GM23338 (cell line): ENCODE measurements at regions not wholly inside any gene's neighbourhood (a gene's known extent, or its start where the extent isn't known, plus 50 kb on each side); places are given as distances from the start of the nearest gene placed in this dataset.
A peak's percentile ranks its signal among the peaks of the same experiment; 100 is the strongest.

Experiments
- ATAC-seq: fragments of 200-7000 bp; cut with Tn5 transposase; 3 replicates; pipeline ENCODE4 v1.9.1; 2020
- DNase-seq: peaks from one replicate; pipeline ENCODE4 v3.0.0-alpha.2; 2015; ENCODE audit warnings: low spot score
- H2AFZ ChIP-seq: fragments of 200-600 bp; sonication (generic); 2 replicates; pipeline ENCODE4 v1.8.0; 2016; ENCODE audit warnings: antibody characterized with exemption, mild to moderate bottlenecking, moderate library complexity
- H3F3A ChIP-seq: fragments of 200-600 bp; sonication (generic); replicated peaks from 2 replicates; pipeline ENCODE4 v1.8.0; 2017; ENCODE audit warnings: antibody characterized with exemption, mixed run types, low read depth
- H3K27ac ChIP-seq: fragments of 200-600 bp; sonication (generic); 2 replicates; pipeline ENCODE4 v1.6.1; 2016; ENCODE audit warnings: low read depth
- H3K27me3 ChIP-seq: fragments of 200-600 bp; sonication (generic); 2 replicates; pipeline ENCODE4 v1.8.0; 2016; ENCODE audit warnings: mild to moderate bottlenecking, mixed run types, moderate library complexity; ENCODE audit not compliant: insufficient read depth
- H3K36me3 ChIP-seq: fragments of 200-600 bp; sonication (generic); 2 replicates; pipeline ENCODE4 v1.8.0; 2016; ENCODE audit warnings: mild to moderate bottlenecking; ENCODE audit not compliant: insufficient read depth
- H3K4me1 ChIP-seq: fragments of 200-600 bp; sonication (generic); 2 replicates; pipeline ENCODE4 v1.8.0; 2016; ENCODE audit warnings: mild to moderate bottlenecking, moderate library complexity; ENCODE audit not compliant: insufficient read depth
- H3K4me2 ChIP-seq: fragments of 200-600 bp; sonication (generic); 2 replicates; pipeline ENCODE4 v1.7.1; 2017; ENCODE audit warnings: mixed run types
- H3K4me3 ChIP-seq: fragments of 200-600 bp; sonication (generic); 2 replicates; pipeline ENCODE4 v1.6.1; 2016; ENCODE audit warnings: mixed run types
- H3K79me2 ChIP-seq: fragments of 200-600 bp; sonication (generic); replicated peaks from 2 replicates; pipeline ENCODE4 v1.8.0; 2017; ENCODE audit warnings: mild to moderate bottlenecking; ENCODE audit not compliant: insufficient read depth
- H3K9me2 ChIP-seq: fragments of 200-600 bp; sonication (generic); 2 replicates; pipeline ENCODE4 v1.8.0; 2017; ENCODE audit not compliant: insufficient read depth
- H4K20me1 ChIP-seq: fragments of 200-600 bp; sonication (generic); replicated peaks from 2 replicates; pipeline ENCODE4 v1.8.0; 2017; ENCODE audit warnings: mild to moderate bottlenecking; ENCODE audit not compliant: insufficient read depth
- H3K27ac Mint-ChIP-seq: 2 replicates; pipeline ENCODE4 v1.8.0; 2020; ENCODE audit warnings: inconsistent platforms, mild to moderate bottlenecking, moderate library complexity, mixed read lengths
- H3K27me3 Mint-ChIP-seq: 3 replicates; pipeline ENCODE4 v1.8.0; 2022; ENCODE audit warnings: low read depth, mild to moderate bottlenecking, moderate library complexity, mixed read lengths, inconsistent platforms; ENCODE audit not compliant: insufficient read depth, poor library complexity
- H3K36me3 Mint-ChIP-seq: 3 replicates; pipeline ENCODE4 v1.8.0; 2021; ENCODE audit warnings: low read depth, mild to moderate bottlenecking, inconsistent platforms, moderate library complexity, mixed read lengths
- H3K4me1 Mint-ChIP-seq: 3 replicates; pipeline ENCODE4 v1.8.0; 2020; ENCODE audit warnings: mild to moderate bottlenecking, inconsistent platforms, mixed read lengths
- H3K4me3 Mint-ChIP-seq: 3 replicates; pipeline ENCODE4 v1.8.0; 2021; ENCODE audit warnings: moderate library complexity, mild to moderate bottlenecking, inconsistent platforms, mixed read lengths
- H3K9me3 Mint-ChIP-seq: 3 replicates; pipeline ENCODE4 v1.8.0; 2020; ENCODE audit warnings: moderate library complexity, mild to moderate bottlenecking, inconsistent platforms, mixed read lengths
- CTCF ChIP-seq, 2 experiments: fragments of 200-600 bp in 1 of 2; sonication (generic) in 1 of 2; conservative IDR thresholded peaks; 2 replicates each; pipeline versions ENCODE4 v1.5.1 to v1.6.1; 2016 to 2017; ENCODE audit warnings: antibody characterized with exemption in 2 of 2, low read depth in 2 of 2, mild to moderate bottlenecking in 2 of 2, moderate library complexity in 1 of 2
- EZH2phosphoT487 ChIP-seq: fragments of 200-600 bp; sonication (generic); IDR thresholded peaks from one replicate; pipeline ENCODE4 v1.8.1; 2018; ENCODE audit warnings: antibody characterized with exemption; ENCODE audit not compliant: unreplicated experiment
- NANOG ChIP-seq: IDR thresholded peaks from 2 replicates; pipeline ENCODE4 v1.6.1; 2016; ENCODE audit warnings: antibody characterized with exemption, borderline replicate concordance
- POLR2AphosphoS5 ChIP-seq: IDR thresholded peaks from 2 replicates; pipeline ENCODE4 v1.6.1; 2016; ENCODE audit warnings: antibody characterized with exemption, low read depth
- REST ChIP-seq: IDR thresholded peaks from one replicate; pipeline ENCODE4 v1.6.1; 2018; ENCODE audit warnings: antibody characterized with exemption; ENCODE audit not compliant: unreplicated experiment
- ZNF114 ChIP-seq: fragments of 250-450 bp; sonication (Bioruptor Pico); IDR thresholded peaks from 2 replicates; pipeline ENCODE4 v1.5.0; 2020; ENCODE audit warnings: mild to moderate bottlenecking, moderate library complexity

GRCh38 chr2:122982936-122983335 is 1042.2 kb upstream of the CNTNAP5 start:
- TF ChIP-seq POLR2AphosphoS5: no peak
- TF ChIP-seq REST: no peak
- TF ChIP-seq EZH2phosphoT487: no peak
- TF ChIP-seq ZNF114: no peak
- no peak for TF ChIP-seq NANOG
- ATAC-seq: no peak
- peaks cover 8% of the 10 kb centered on the region; the same call in 2 of the 3 replicates for H3K36me3 Mint-ChIP-seq

DNA sequence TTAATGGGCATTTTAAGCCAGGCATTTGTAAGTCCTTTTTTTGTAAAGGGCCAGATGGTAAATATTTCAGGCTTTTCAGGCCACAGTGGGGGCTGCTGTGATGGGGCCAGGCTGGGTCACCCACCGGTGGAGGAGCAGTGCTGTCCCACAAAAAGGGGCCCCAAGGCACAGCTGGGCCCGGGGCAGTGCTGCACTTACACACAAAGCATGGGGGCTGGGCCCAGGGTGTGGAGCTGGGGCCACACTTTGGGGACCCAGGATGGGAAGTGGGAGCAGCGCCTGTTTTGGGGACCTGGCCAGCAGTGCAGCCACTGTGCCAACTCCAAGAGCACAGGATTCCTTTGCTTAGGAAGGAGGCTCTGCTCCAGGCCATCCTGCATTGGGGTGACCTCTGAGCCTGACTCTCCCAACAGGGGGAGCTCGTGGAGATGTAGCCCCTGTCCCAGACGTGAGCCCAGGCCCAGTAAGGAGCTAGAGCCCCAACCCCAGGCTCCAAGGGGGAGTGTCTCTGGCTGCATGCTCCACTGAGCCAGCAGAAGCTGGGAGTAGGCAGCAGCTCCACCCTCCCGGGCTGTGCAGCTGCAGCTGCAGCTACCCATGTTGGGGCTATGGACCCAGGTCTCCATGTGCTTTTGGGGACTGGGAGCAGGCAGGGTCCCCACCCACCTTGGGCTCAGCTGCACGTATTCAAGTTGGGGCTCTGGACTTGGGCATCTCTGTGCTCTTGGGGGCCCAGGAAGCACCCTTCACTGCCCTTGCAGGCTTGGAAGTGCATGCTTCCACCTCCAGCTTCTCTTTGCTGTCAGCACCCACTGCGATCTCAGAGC is 1036.5 kb upstream of the CNTNAP5 start:
- Histone ChIP-seq H3K4me2 (no peak overlapping the region), H3K4me1 (no peaks in the 10 kb centered on the region), H4K20me1 (no peaks in the 10 kb centered on the region), H3K27me3 (no peaks in the 10 kb centered on the region), H3K9me2 (peaks cover 9% of the 10 kb centered on the region), H3K27ac (no peak overlapping the region), H2AFZ (peak overlapping the region; percentile 48), H3K4me3 (no peak overlapping the region), H3K36me3 (no peaks in the 10 kb centered on the region), H3F3A (no peaks in the 10 kb centered on the region), H3K79me2 (no peaks in the 10 kb centered on the region)
- peaks cover 3% of the 10 kb centered on the region; the same call in 2 of the 3 replicates for H3K4me1 Mint-ChIP-seq
- no peaks in the 10 kb centered on the region for H3K27me3 Mint-ChIP-seq
- no peak for TF ChIP-seq REST
- peak in 1 of 2 experiments; percentile 44; a peak in 2 of 4 replicates for TF ChIP-seq CTCF (conservative IDR thresholded peaks at IDR 0.05; ENCODE audit: low read depth in 2 of 2)
- ATAC-seq (peak; percentile 65; the same call in 2 of the 3 replicates), DNase-seq (peak; percentile 19)
- H3K36me3 Mint-ChIP-seq: peaks cover 15% of the 10 kb centered on the region; the same call in 2 of the 3 replicates
- H3K4me3 Mint-ChIP-seq: no peak overlapping the region
- H3K9me3 Mint-ChIP-seq: peaks cover 15% of the 10 kb centered on the region; the same call in 2 of the 3 replicates
- H3K27ac Mint-ChIP-seq: no peak overlapping the region

More at GRCh38 chr2:122982936-122983335, 1042.2 kb upstream of the CNTNAP5 start:
- Histone ChIP-seq H3K4me3 (no peak overlapping the region), H3K4me2 (no peak overlapping the region), H3K9me2 (peaks cover 6% of the 10 kb centered on the region; the same call in 1 of the 2 replicates), H3K4me1 (no peaks in the 10 kb centered on the region), H3K79me2 (no peaks in the 10 kb centered on the region), H2AFZ (no peak overlapping the region), H3K27ac (no peak overlapping the region), H4K20me1 (no peaks in the 10 kb centered on the region), H3K27me3 (no peaks in the 10 kb centered on the region), H3K36me3 (no peaks in the 10 kb centered on the region), H3F3A (no peaks in the 10 kb centered on the region)
- Mint-ChIP-seq H3K9me3 (peaks cover 9% of the 10 kb centered on the region; the same call in 1 of the 3 replicates), H3K27me3 (no peaks in the 10 kb centered on the region), H3K4me1 (peaks cover 3% of the 10 kb centered on the region; the same call in 1 of the 3 replicates), H3K27ac (no peak overlapping the region), H3K4me3 (no peak overlapping the region)
- DNase-seq: no peak
